ENCODE measurements at regions not wholly inside any gene's neighbourhood (a gene's known extent, or its start where the extent isn't known, plus 50 kb on each side); places are given as distances from the start of the nearest gene placed in this dataset.
A peak's percentile ranks its signal among the peaks of the same experiment; 100 is the strongest.

GRCh38 chr21:35254765-35255138, 205.7 kb upstream of the RUNX1 start:
- DNase-seq (ENCODE audit: low read depth): no peak
- TF ChIP-seq POLR2A (IDR thresholded peaks at IDR 0.05; ENCODE audit: extremely low read depth, insufficient read length): no peak
- TF ChIP-seq MAX (IDR thresholded peaks at IDR 0.05; ENCODE audit: low read depth, low read length): no peak
- no peak for TF ChIP-seq MYC (IDR thresholded peaks at IDR 0.05; ENCODE audit: low read depth, low read length)
- no peak for TF ChIP-seq CTCF (IDR thresholded peaks at IDR 0.05; ENCODE audit: low read depth, low read length)
- H3K4me3 ChIP-seq (ENCODE audit: low read depth, low read length): no peak overlapping the region

GRCh38 chr21:35254006-35254764, 205.1 kb upstream of the RUNX1 start:
- peak; percentile 53 for DNase-seq (ENCODE audit: low read depth)
- TF ChIP-seq MYC (IDR thresholded peaks at IDR 0.05; ENCODE audit: low read depth, low read length) (0 out of 2 replicates have a peak, but pooled peaks have one; percentile 19), POLR2A (IDR thresholded peaks at IDR 0.05; ENCODE audit: extremely low read depth, insufficient read length) (no peak), MAX (IDR thresholded peaks at IDR 0.05; ENCODE audit: low read depth, low read length) (no peak), CTCF (IDR thresholded peaks at IDR 0.05; ENCODE audit: low read depth, low read length) (no peak)

GRCh38 chr21:35252831-35253230, 203.7 kb upstream of the RUNX1 start:
- no peak overlapping the region for H3K4me3 ChIP-seq (ENCODE audit: low read depth, low read length)
- TF ChIP-seq MAX (IDR thresholded peaks at IDR 0.05; ENCODE audit: low read depth, low read length) (no peak), CTCF (IDR thresholded peaks at IDR 0.05; ENCODE audit: low read depth, low read length) (no peak), POLR2A (IDR thresholded peaks at IDR 0.05; ENCODE audit: extremely low read depth, insufficient read length) (no peak), MYC (IDR thresholded peaks at IDR 0.05; ENCODE audit: low read depth, low read length) (no peak)
- DNase-seq (ENCODE audit: low read depth): no peak

More at GRCh38 chr21:35254006-35254764, 205.1 kb upstream of the RUNX1 start:
- no peak overlapping the region for H3K4me3 ChIP-seq (ENCODE audit: low read depth, low read length)

GRCh38 chr21:35249636-35250035, 200.5 kb upstream of the RUNX1 start:
- TF ChIP-seq MAX (IDR thresholded peaks at IDR 0.05; ENCODE audit: low read depth, low read length) (no peak), CTCF (IDR thresholded peaks at IDR 0.05; ENCODE audit: low read depth, low read length) (no peak)
- H3K4me3 ChIP-seq (ENCODE audit: low read depth, low read length): no peak overlapping the region
- no peak for DNase-seq (ENCODE audit: low read depth)

GRCh38 chr21:35245879-35246278, 196.8 kb upstream of the RUNX1 start:
- no peak for DNase-seq (ENCODE audit: low read depth)
- no peak for TF ChIP-seq CTCF (IDR thresholded peaks at IDR 0.05; ENCODE audit: low read depth, low read length)
- no peak for TF ChIP-seq MAX (IDR thresholded peaks at IDR 0.05; ENCODE audit: low read depth, low read length)
- no peak for TF ChIP-seq MYC (IDR thresholded peaks at IDR 0.05; ENCODE audit: low read depth, low read length)
- TF ChIP-seq POLR2A (IDR thresholded peaks at IDR 0.05; ENCODE audit: extremely low read depth, insufficient read length): no peak
- H3K4me3 ChIP-seq (ENCODE audit: low read depth, low read length): no peak overlapping the region
